Ovary (tissue), 7 donors: ENCODE measurements at regions not wholly inside any gene's neighbourhood (a gene's known extent, or its start where the extent isn't known, plus 50 kb on each side); places are given as distances from the start of the nearest gene placed in this dataset.

Experiments
- DNase-seq, 5 donors: peaks; one replicate each; pipeline ENCODE4 v3.0.0-alpha.2; 2019 to 2020
- H3K27ac ChIP-seq, 2 donors: fragments of 200-600 bp; one replicate each; pipeline versions ENCODE4 v1.5.1 to v1.8.0; 2019 to 2022
- H3K27me3 ChIP-seq: fragments of 200-600 bp; one replicate; pipeline ENCODE4 v1.8.0; 2022
- H3K36me3 ChIP-seq: fragments of 200-600 bp; sonication (generic); one replicate; pipeline ENCODE4 v1.5.1; 2019
- H3K4me1 ChIP-seq: one replicate; pipeline ENCODE4 v1.8.1; 2013; ENCODE audit warnings: mild to moderate bottlenecking, moderate library complexity; ENCODE audit not compliant: insufficient read depth
- H3K4me3 ChIP-seq: fragments of 200-600 bp; sonication (generic); one replicate; pipeline ENCODE4 v1.5.1; 2017
- H3K9me3 ChIP-seq, 2 donors: fragments of 200-600 bp in 1 of 2; sonication (generic) in 1 of 2; one replicate each; pipeline versions ENCODE4 v1.5.1 to v1.8.1; 2013 to 2019; ENCODE audit warnings: mild to moderate bottlenecking in 1 of 2, moderate library complexity in 1 of 2
- CTCF ChIP-seq, 3 donors: fragments of 450-650 bp in 2 of 3; fragments of 200-600 bp in 1 of 3; IDR thresholded peaks; one replicate each; pipeline versions ENCODE4 v1.5.1 to v1.8.0; 2016 to 2022; ENCODE audit warnings: antibody characterized with exemption in 3 of 3, mild to moderate bottlenecking in 1 of 3
- EP300 ChIP-seq: sonication (generic); formaldehyde crosslinking; IDR thresholded peaks from one replicate; pipeline ENCODE4 v1.6.1; 2017; ENCODE audit warnings: antibody characterized with exemption
- POLR2A ChIP-seq: fragments of 450-650 bp; IDR thresholded peaks from one replicate; pipeline ENCODE4 v1.6.1; 2017; ENCODE audit warnings: antibody characterized with exemption, mild to moderate bottlenecking, moderate library complexity
- WGBS, 3 donors: extraction: QIAGEN DNeasy Blood & Tissue Kit in 1 of 3; methylation state at CpG; one replicate each; pipeline versions ENCODE4 v1.1.5 to v1.1.7; 2013 to 2017; 5-methylcytosine and 5-hydroxymethylcytosine counted together
- intact Hi-C, 4 donors: fragments of 100-400 bp; cut with DNase I; formaldehyde crosslinking; loops; one replicate each; pipeline versions ENCODE4 v1.11.0 to v1.15.1; 2022 to 2023
- donor health status: DM: no; HTN: no; CAD: no; lungs with moderate emphysema.
- donor health status: DM: no; HTN: no; CAD: no.
- donor health status: Bipolar disorder and iron deficiency.
- donor health status: DM: no; HTN: no; CAD: no.
- donor health status: DM: yes; HTN: yes; CAD: no.

DNA sequence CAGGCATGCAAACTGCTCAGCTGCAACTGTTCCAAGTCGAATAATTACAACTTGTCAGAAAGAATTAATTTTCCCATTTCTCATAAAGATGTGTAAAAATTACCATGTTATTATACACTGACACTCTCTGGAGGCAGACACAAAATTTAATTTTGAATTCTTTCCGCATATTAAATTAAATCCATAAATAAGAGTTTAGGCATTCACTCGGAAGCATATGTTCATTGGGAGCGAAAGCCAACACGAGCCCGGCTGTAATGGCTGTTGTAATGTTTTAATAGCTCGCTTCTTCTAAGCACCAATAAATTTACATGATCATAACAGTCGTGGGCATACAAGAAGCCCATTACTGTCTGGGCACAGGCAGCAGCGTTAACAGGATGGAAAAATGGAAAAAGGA, 189.6 kb upstream of the SOX5 start:
- Histone ChIP-seq H3K4me3 (no peak overlapping the region), H3K36me3 (no peaks in the 10 kb centered on the region), H3K27me3 (no peaks in the 10 kb centered on the region), H3K9me3 (no peaks in the 10 kb centered on the region), H3K4me1 (peaks cover 13% of the 10 kb centered on the region), H3K27ac (no peak overlapping the region)
- no peak for DNase-seq
- intact Hi-C loops: no loop called here
- WGBS, 3 donors: 94 to 95% (median 94%) methylated on average over 9 of the region's 9 CpGs
- TF ChIP-seq EP300 (no peak), CTCF (IDR thresholded peaks at IDR 0.05) (no peak), POLR2A (no peak)

DNA sequence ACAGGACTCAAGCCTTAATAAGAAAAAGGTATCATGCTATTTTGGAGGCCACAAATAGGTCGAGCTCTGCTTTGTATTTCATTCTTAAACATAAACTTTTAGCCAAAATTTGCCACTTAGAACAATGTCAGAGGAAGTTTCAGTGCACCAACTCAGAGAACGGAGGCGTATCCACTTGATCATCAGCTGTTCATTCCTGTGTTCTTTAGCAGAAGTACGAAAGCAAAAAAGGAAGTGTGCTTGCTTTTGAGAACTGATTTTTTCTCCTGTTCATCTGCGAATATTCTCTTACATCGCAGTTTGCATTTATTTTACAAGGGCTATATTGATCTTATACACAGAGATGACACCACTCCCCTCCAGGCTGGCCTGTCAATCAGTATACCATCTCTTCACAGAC, 188.6 kb upstream of the SOX5 start:
- no peak for TF ChIP-seq POLR2A
- no peak for TF ChIP-seq CTCF (IDR thresholded peaks at IDR 0.05)
- TF ChIP-seq EP300: no peak
- intact Hi-C loops: no loop called here
- Histone ChIP-seq H3K27me3 (no peaks in the 10 kb centered on the region), H3K4me1 (peaks cover 13% of the 10 kb centered on the region), H3K27ac (no peak overlapping the region), H3K36me3 (no peaks in the 10 kb centered on the region), H3K9me3 (no peaks in the 10 kb centered on the region), H3K4me3 (no peak overlapping the region)
- WGBS, 3 donors: 89 to 90% (median 89%) methylated on average over 6 of the region's 6 CpGs
- DNase-seq: no peak

- peaks cover 13% of the 10 kb centered on the region for H3K4me1 ChIP-seq
- intact Hi-C loops: no loop called here
- H3K36me3 ChIP-seq: no peaks in the 10 kb centered on the region
- WGBS, 3 donors: 17 to 21% (median 20%) methylated on average over 5 of the region's 5 CpGs
- H3K4me3 ChIP-seq: no peak overlapping the region
- H3K9me3 ChIP-seq: no peaks in the 10 kb centered on the region
- H3K27ac ChIP-seq: peak overlapping the region in 1 of 2 donors; percentile 46
- no peak for DNase-seq
- H3K27me3 ChIP-seq: no peaks in the 10 kb centered on the region
- TF ChIP-seq CTCF (IDR thresholded peaks at IDR 0.05): no peak
- TF ChIP-seq EP300: no peak
- TF ChIP-seq POLR2A: no peak
These were observed 185.8 kb upstream of the SOX5 start for GRCh38 chr12:24135158-24135850.

DNA sequence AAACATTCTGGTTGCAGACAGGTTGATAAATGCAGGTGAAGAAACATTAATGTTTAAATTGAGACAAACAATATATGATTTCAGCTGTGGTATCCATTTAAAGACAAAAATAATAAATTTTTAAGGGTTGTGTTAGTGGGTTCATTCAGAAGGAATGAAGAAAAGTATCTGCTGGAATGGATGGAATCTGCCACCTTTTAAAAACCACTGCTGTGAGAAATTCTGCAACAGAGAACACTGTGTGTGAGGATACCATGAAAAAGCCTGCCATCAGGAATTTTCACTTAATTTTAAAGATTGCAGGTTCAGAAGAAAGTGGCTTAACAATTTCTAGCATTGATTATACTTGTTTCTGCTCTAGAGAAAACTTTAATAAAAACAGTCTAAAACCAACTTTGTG, 184.6 kb upstream of the SOX5 start:
- Histone ChIP-seq H3K9me3 (no peaks in the 10 kb centered on the region), H3K4me1 (peaks cover 13% of the 10 kb centered on the region), H3K36me3 (no peaks in the 10 kb centered on the region), H3K4me3 (no peak overlapping the region), H3K27ac (peak overlapping the region in 1 of 2 donors; percentile 46), H3K27me3 (no peaks in the 10 kb centered on the region)
- no peak for TF ChIP-seq EP300
- intact Hi-C loops: no loop called here
- no peak for DNase-seq

DNA sequence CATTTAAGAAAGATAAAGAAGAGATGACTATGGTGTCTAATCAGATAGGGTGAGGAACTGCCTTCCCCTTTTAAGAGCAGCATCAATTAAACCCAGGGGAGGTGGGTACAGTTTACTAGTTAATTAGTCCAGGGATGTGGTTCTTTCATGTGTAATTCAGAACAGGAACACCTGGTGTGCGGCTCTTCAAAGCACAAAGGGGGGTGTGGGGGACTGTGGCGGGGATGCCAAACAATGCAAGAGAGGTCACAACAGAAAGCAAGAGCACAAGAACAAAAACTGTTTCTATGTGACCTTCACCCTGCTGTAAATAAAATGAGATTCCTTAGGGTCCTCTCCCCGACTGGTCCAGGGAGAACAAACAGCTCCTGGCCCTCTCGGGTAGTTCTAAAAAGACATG, 183.9 kb upstream of the SOX5 start:
- Histone ChIP-seq H3K4me3 (no peak overlapping the region), H3K4me1 (peaks cover 13% of the 10 kb centered on the region), H3K36me3 (no peaks in the 10 kb centered on the region), H3K27me3 (no peaks in the 10 kb centered on the region), H3K27ac (no peak overlapping the region), H3K9me3 (no peaks in the 10 kb centered on the region)
- intact Hi-C loops: no loop called here
- TF ChIP-seq EP300: no peak
- no peak for DNase-seq
- WGBS, 3 donors: 56 to 65% (median 64%) methylated on average over 4 of the region's 4 CpGs
